HEK293T (cell line): ENCODE measurements at regions not wholly inside any gene's neighbourhood (a gene's known extent, or its start where the extent isn't known, plus 50 kb on each side); places are given as distances from the start of the nearest gene placed in this dataset.

Experiments
- CTCF ChIA-PET: fragments of 350-600 bp; formaldehyde crosslinking; extraction: SDS; loops from one replicate; lab custom pipeline; 2021; ENCODE audit warnings: antibody characterized with exemption, inconsistent platforms; lab: Yijun Ruan, JAX
- POLR2A ChIA-PET: fragments of 350-600 bp; formaldehyde crosslinking; extraction: SDS; loops from one replicate; lab custom pipeline; 2020; ENCODE audit warnings: antibody characterized with exemption, inconsistent platforms; lab: Yijun Ruan, JAX
- DNase-seq: peaks from one replicate; pipeline ENCODE4 v3.0.0; 2012; ENCODE audit warnings: mixed read lengths; ENCODE audit errors: extremely low spot score
- ARNT ChIP-seq: fragments of 450-650 bp; IDR thresholded peaks from 2 replicates; pipeline ENCODE4 v1.6.1; 2017; ENCODE audit warnings: mild to moderate bottlenecking
- BHLHE40 ChIP-seq: fragments of 450-650 bp; IDR thresholded peaks from 2 replicates; pipeline ENCODE4 v1.6.1; 2016; ENCODE audit warnings: mild to moderate bottlenecking, moderate library complexity, borderline replicate concordance
- CTBP1 ChIP-seq: fragments of 450-650 bp; IDR thresholded peaks from 2 replicates; pipeline ENCODE4 v1.6.1; 2016; ENCODE audit warnings: borderline replicate concordance
- ELF4 ChIP-seq: fragments of 450-650 bp; IDR thresholded peaks from 2 replicates; pipeline ENCODE4 v1.6.1; 2017; ENCODE audit warnings: antibody characterized with exemption
- FOXA1 ChIP-seq: fragments of 450-650 bp; IDR thresholded peaks from 2 replicates; pipeline ENCODE4 v1.6.1; 2016; ENCODE audit warnings: mild to moderate bottlenecking
- FOXK2 ChIP-seq: fragments of 450-650 bp; IDR thresholded peaks from 2 replicates; pipeline ENCODE4 v1.6.1; 2016; ENCODE audit warnings: mild to moderate bottlenecking
- FOXM1 ChIP-seq: fragments of 450-650 bp; IDR thresholded peaks from 2 replicates; pipeline ENCODE4 v1.6.1; 2017; ENCODE audit warnings: mild to moderate bottlenecking, borderline replicate concordance
- HDGF ChIP-seq: fragments of 450-650 bp; IDR thresholded peaks from 2 replicates; pipeline ENCODE4 v1.6.1; 2017; ENCODE audit warnings: antibody characterized with exemption, borderline replicate concordance
- L3MBTL2 ChIP-seq: fragments of 450-650 bp; conservative IDR thresholded peaks from 2 replicates; pipeline ENCODE4 v1.6.1; 2016; ENCODE audit warnings: mild to moderate bottlenecking
- LEF1 ChIP-seq: fragments of 450-650 bp; IDR thresholded peaks from 2 replicates; pipeline ENCODE4 v1.6.1; 2017; ENCODE audit warnings: mild to moderate bottlenecking, borderline replicate concordance
- NFRKB ChIP-seq: fragments of 450-650 bp; IDR thresholded peaks from 2 replicates; pipeline ENCODE4 v1.6.1; 2016; ENCODE audit warnings: mild to moderate bottlenecking, moderate library complexity
- PKNOX1 ChIP-seq: fragments of 450-650 bp; IDR thresholded peaks from 2 replicates; pipeline ENCODE4 v1.6.1; 2016
- SP1 ChIP-seq: fragments of 450-650 bp; IDR thresholded peaks from 2 replicates; pipeline ENCODE4 v1.6.1; 2017
- SUZ12 ChIP-seq: fragments of 450-650 bp; IDR thresholded peaks from 2 replicates; pipeline ENCODE4 v1.6.1; 2016; ENCODE audit warnings: mild to moderate bottlenecking
- TARDBP ChIP-seq: fragments of 450-650 bp; IDR thresholded peaks from 2 replicates; pipeline ENCODE4 v1.6.1; 2016
- ZNF384 ChIP-seq: fragments of 450-650 bp; IDR thresholded peaks from 2 replicates; pipeline ENCODE4 v1.6.1; 2016

GRCh38 chr18:25563816-25564683 lies 212.1 kb upstream of the ZNF521 start:
- ChIA-PET CTCF (interaction anchor here (0.6 kb wide), 1 partner anchor 1294 kb away, joined by 4 read pairs; no protein-coding TSS in a partner anchor), POLR2A (no interaction called here)
- no peak for DNase-seq
- no peak for TF ChIP-seq TARDBP
- no peak for TF ChIP-seq BHLHE40
- TF ChIP-seq LEF1 = no peak
- no peak for TF ChIP-seq ARNT
- no peak for TF ChIP-seq SP1
- no peak for TF ChIP-seq L3MBTL2
- no peak for TF ChIP-seq NFRKB
- no peak for TF ChIP-seq PKNOX1

GRCh38 chr18:25563346-25563745 lies 211.4 kb upstream of the ZNF521 start:
- TF ChIP-seq BHLHE40 (no peak), L3MBTL2 (no peak), SP1 (no peak), PKNOX1 (no peak), FOXA1 (no peak), ARNT (no peak), ZNF384 (no peak)
- ChIA-PET POLR2A (no interaction called here), CTCF (interaction anchor here (0.6 kb wide), 1 partner anchor 1295 kb away, joined by 4 read pairs; no protein-coding TSS in a partner anchor)
- DNase-seq = no peak

GRCh38 chr18:25561918-25562317 lies 210.0 kb upstream of the ZNF521 start:
- CTCF ChIA-PET = no interaction called here
- peak; percentile 48 for DNase-seq
- TF ChIP-seq ZNF384 (peak; percentile 48; the same call in 1 of the 2 replicates), SP1 (no peak)
- POLR2A ChIA-PET = no interaction called here

GRCh38 chr18:25560369-25560768 lies 208.4 kb upstream of the ZNF521 start:
- CTCF ChIA-PET = interaction anchor here (1.1 kb wide), 1 partner anchor 272 kb away, joined by 3 read pairs; no protein-coding TSS in a partner anchor
- DNase-seq = no peak
- POLR2A ChIA-PET = no interaction called here
- no peak for TF ChIP-seq ELF4
- TF ChIP-seq FOXM1 = no peak
- TF ChIP-seq LEF1 = no peak
- TF ChIP-seq PKNOX1 = no peak
- no peak for TF ChIP-seq HDGF
- TF ChIP-seq BHLHE40 = no peak
- TF ChIP-seq ZNF384 = no peak
- no peak for TF ChIP-seq FOXK2
- no peak for TF ChIP-seq SUZ12
- no peak for TF ChIP-seq L3MBTL2
- TF ChIP-seq CTBP1 = no peak
- no peak for TF ChIP-seq FOXA1
- no peak for TF ChIP-seq NFRKB
- no peak for TF ChIP-seq TARDBP
- no peak for TF ChIP-seq SP1
- TF ChIP-seq ARNT = no peak

GRCh38 chr18:25557011-25557410 lies 205.0 kb upstream of the ZNF521 start:
- ChIA-PET POLR2A (no interaction called here), CTCF (interaction anchor here (0.6 kb wide), 1 partner anchor 36 kb away, joined by 3 read pairs; no protein-coding TSS in a partner anchor)
- no peak for TF ChIP-seq ARNT
- TF ChIP-seq FOXK2 = no peak
- TF ChIP-seq ZNF384 = no peak
- TF ChIP-seq FOXM1 = no peak
- no peak for TF ChIP-seq FOXA1
- no peak for TF ChIP-seq TARDBP
- TF ChIP-seq HDGF = no peak
- TF ChIP-seq CTBP1 = no peak
- TF ChIP-seq SP1 = no peak
- TF ChIP-seq BHLHE40 = no peak
- no peak for TF ChIP-seq ELF4
- no peak for DNase-seq

- ChIA-PET POLR2A (no interaction called here), CTCF (no interaction called here)
- no peak for DNase-seq
- TF ChIP-seq L3MBTL2 (no peak), TARDBP (no peak), FOXA1 (no peak), SP1 (no peak), ZNF384 (no peak), BHLHE40 (no peak), HDGF (no peak), ARNT (no peak), LEF1 (no peak), NFRKB (no peak), SUZ12 (no peak), FOXM1 (no peak), CTBP1 (no peak), FOXK2 (no peak), ELF4 (no peak)
Measured at GRCh38 chr18:25553631-25554263, 201.8 kb upstream of the ZNF521 start.
